ENCODE measurements at regions not wholly inside any gene's neighbourhood (a gene's known extent, or its start where the extent isn't known, plus 50 kb on each side); places are given as distances from the start of the nearest gene placed in this dataset.

- DNase-seq (ENCODE audit: low read depth, low spot score) (no peak), ATAC-seq (no peak)
- Histone ChIP-seq H3K4me1 (ENCODE audit: control insufficient read depth, insufficient read depth, low read length) (no peaks in the 10 kb centered on the region), H3K36me3 (ENCODE audit: control insufficient read depth, insufficient read depth, low read length) (no peaks in the 10 kb centered on the region), H3K4me3 (ENCODE audit: low read depth in 2 of 2, low read length in 2 of 2) (no peak overlapping the region), H3K27me3 (ENCODE audit: control insufficient read depth, insufficient read depth, low read length) (peaks cover 11% of the 10 kb centered on the region), H3K27ac (ENCODE audit: low read length) (no peak overlapping the region), H3K9me3 (ENCODE audit: control insufficient read depth, insufficient read depth, low read depth, low read length) (no peaks in the 10 kb centered on the region)
- intact Hi-C loops (cut with micrococcal nuclease; ENCODE audit: unreplicated experiment) (no loop called here), in situ Hi-C loops (cut with HindIII; ENCODE audit: low pct_unique_long_range_greater_than_20kb, low sequenced_read_pairs) (no loop called here)
- POLR2A ChIA-PET, result no interaction called here
- no TSS peak for BruUV-seq (replicated peaks)
- CTCF ChIA-PET, result no interaction called here
- TF ChIP-seq TCF7L2 (IDR thresholded peaks at IDR 0.05; ENCODE audit: low read depth, low read length) (no peak), CTCF (IDR thresholded peaks at IDR 0.05) (no peak), SIN3A (IDR thresholded peaks at IDR 0.05; ENCODE audit: borderline replicate concordance, insufficient read depth, low read depth, low read length) (no peak), REST (IDR thresholded peaks at IDR 0.05; ENCODE audit: insufficient read depth in 1 of 2, low read depth in 2 of 2, low read length in 1 of 2) (no peak), POLR2AphosphoS5 (IDR thresholded peaks at IDR 0.05; ENCODE audit: low read depth, low read length) (no peak)
Observed at GRCh38 chr11:134640536-134640935, 228.5 kb upstream of the B3GAT1 start.

- in situ Hi-C loops (cut with HindIII; ENCODE audit: low pct_unique_long_range_greater_than_20kb, low sequenced_read_pairs) (no loop called here), intact Hi-C loops (cut with micrococcal nuclease; ENCODE audit: unreplicated experiment) (no loop called here)
- TF ChIP-seq POLR2AphosphoS5 (IDR thresholded peaks at IDR 0.05; ENCODE audit: low read depth, low read length) (no peak), REST (IDR thresholded peaks at IDR 0.05; ENCODE audit: insufficient read depth in 1 of 2, low read depth in 2 of 2, low read length in 1 of 2) (no peak), TCF7L2 (IDR thresholded peaks at IDR 0.05; ENCODE audit: low read depth, low read length) (no peak), CTCF (IDR thresholded peaks at IDR 0.05) (no peak), SIN3A (IDR thresholded peaks at IDR 0.05; ENCODE audit: borderline replicate concordance, insufficient read depth, low read depth, low read length) (no peak)
- DNase-seq (ENCODE audit: low read depth, low spot score) (no peak), ATAC-seq (no peak)
- Histone ChIP-seq H3K36me3 (ENCODE audit: control insufficient read depth, insufficient read depth, low read length) (no peaks in the 10 kb centered on the region), H3K27me3 (ENCODE audit: control insufficient read depth, insufficient read depth, low read length) (peaks cover 11% of the 10 kb centered on the region), H3K9me3 (ENCODE audit: control insufficient read depth, insufficient read depth, low read depth, low read length) (no peaks in the 10 kb centered on the region), H3K4me3 (ENCODE audit: low read depth in 2 of 2, low read length in 2 of 2) (no peak overlapping the region), H3K27ac (ENCODE audit: low read length) (no peak overlapping the region), H3K4me1 (ENCODE audit: control insufficient read depth, insufficient read depth, low read length) (no peaks in the 10 kb centered on the region)
- CTCF ChIA-PET, result no interaction called here
- POLR2A ChIA-PET, result no interaction called here
- no TSS peak for BruUV-seq (replicated peaks)
Observed at GRCh38 chr11:134639586-134640330, 227.7 kb upstream of the B3GAT1 start.

Data from Panc1 (cell line).